Thyroid gland (tissue), 4 donors: ENCODE measurements at regions not wholly inside any gene's neighbourhood (a gene's known extent, or its start where the extent isn't known, plus 50 kb on each side); places are given as distances from the start of the nearest gene placed in this dataset.

Source experiments
- POLR2A ChIP-seq, 2 donors: fragments of 450-650 bp; IDR thresholded peaks; one replicate each; pipeline ENCODE4 v1.6.1; 2017; ENCODE audit warnings: antibody characterized with exemption in 2 of 2, mild to moderate bottlenecking in 2 of 2, moderate library complexity in 1 of 2
- TF ChIP-seq, protein P1 (sequence below), 6 experiments: fragments of 200-600 bp in 3 of 6; fragments of 450-650 bp in 3 of 6; sonication (generic) in 3 of 6; IDR thresholded peaks; one replicate each; pipeline ENCODE4 v1.5.1; 2016 to 2019; ENCODE audit warnings: antibody characterized with exemption in 6 of 6, mild to moderate bottlenecking in 2 of 6, inconsistent platforms in 1 of 6, moderate library complexity in 1 of 6

DNA sequence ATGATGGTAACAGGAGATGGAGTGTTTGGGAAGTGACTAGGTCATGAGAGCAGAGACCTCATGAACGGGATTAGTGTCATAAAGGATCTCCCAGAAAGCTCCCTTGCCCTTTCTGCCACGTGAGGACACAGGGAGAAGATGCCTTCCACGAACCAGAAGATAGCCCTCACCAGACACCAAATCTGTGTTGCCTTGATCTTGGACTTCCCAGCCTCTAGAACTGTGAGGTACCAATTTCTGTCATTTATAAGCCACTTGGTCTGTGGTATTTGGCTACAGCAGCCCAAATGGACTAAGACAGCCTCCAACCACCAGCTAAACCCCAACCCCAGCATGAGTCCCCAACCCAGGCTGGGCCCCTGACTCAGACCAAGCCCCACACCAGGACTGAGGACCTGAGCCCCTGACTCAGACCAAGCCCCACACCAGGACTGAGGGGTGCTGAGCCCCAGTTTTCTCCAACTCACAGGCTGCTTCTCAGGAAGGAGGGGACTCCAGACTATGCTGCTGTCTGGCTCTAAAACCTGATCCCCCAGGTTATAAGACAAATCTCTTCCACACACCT lies 54.1 kb downstream of the PTPRS start:
- TF ChIP-seq, protein P1, sequence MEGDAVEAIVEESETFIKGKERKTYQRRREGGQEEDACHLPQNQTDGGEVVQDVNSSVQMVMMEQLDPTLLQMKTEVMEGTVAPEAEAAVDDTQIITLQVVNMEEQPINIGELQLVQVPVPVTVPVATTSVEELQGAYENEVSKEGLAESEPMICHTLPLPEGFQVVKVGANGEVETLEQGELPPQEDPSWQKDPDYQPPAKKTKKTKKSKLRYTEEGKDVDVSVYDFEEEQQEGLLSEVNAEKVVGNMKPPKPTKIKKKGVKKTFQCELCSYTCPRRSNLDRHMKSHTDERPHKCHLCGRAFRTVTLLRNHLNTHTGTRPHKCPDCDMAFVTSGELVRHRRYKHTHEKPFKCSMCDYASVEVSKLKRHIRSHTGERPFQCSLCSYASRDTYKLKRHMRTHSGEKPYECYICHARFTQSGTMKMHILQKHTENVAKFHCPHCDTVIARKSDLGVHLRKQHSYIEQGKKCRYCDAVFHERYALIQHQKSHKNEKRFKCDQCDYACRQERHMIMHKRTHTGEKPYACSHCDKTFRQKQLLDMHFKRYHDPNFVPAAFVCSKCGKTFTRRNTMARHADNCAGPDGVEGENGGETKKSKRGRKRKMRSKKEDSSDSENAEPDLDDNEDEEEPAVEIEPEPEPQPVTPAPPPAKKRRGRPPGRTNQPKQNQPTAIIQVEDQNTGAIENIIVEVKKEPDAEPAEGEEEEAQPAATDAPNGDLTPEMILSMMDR (IDR thresholded peaks at IDR 0.05) = no peak
- no peak for TF ChIP-seq POLR2A (IDR thresholded peaks at IDR 0.05)
